ENCODE measurements at regions not wholly inside any gene's neighbourhood (a gene's known extent, or its start where the extent isn't known, plus 50 kb on each side); places are given as distances from the start of the nearest gene placed in this dataset.
"Not testable (repeated sequence)": the region's sequence is repeated elsewhere in the genome, so short reads cannot be mapped to it uniquely, and the experiment has no call there.

GRCh38 chr20:33908336-33908735 lies 85.4 kb upstream of the RALY start:
- no peak for DNase-seq (ENCODE audit: low read depth)

GRCh38 chr20:33908868-33909267 lies 84.8 kb upstream of the RALY start:
- DNase-seq (ENCODE audit: low read depth), result no peak

GRCh38 chr20:33909331-33909921 lies 84.3 kb upstream of the RALY start:
- no peak for DNase-seq (ENCODE audit: low read depth)

GRCh38 chr20:33910056-33910455 lies 83.7 kb upstream of the RALY start:
- DNase-seq (ENCODE audit: low read depth), result no peak

GRCh38 chr20:33910529-33911327 lies 83.0 kb upstream of the RALY start:
- DNase-seq (ENCODE audit: low read depth), result no peak

GRCh38 chr20:33914919-33915318 lies 78.8 kb upstream of the RALY start:
- DNase-seq (ENCODE audit: low read depth), result no peak

- DNase-seq (ENCODE audit: low read depth), result peak; percentile 18
Observed at GRCh38 chr20:33915726-33916331, 77.9 kb upstream of the RALY start.

- no peak for DNase-seq (ENCODE audit: low read depth)
Observed at GRCh38 chr20:33916768-33917167, 76.9 kb upstream of the RALY start.

- DNase-seq (ENCODE audit: low read depth), result no peak
Observed at GRCh38 chr20:33917831-33918525, 75.7 kb upstream of the RALY start.

- no peak for DNase-seq (ENCODE audit: low read depth)
Observed at GRCh38 chr20:33918662-33919061, 75.0 kb upstream of the RALY start.

GRCh38 chr20:33919653-33920052 lies 74.1 kb upstream of the RALY start:
- no peak for DNase-seq (ENCODE audit: low read depth)

- no peak for DNase-seq (ENCODE audit: low read depth)
Observed at GRCh38 chr20:33922224-33922623, 71.5 kb upstream of the RALY start.

- DNase-seq (ENCODE audit: low read depth), result no peak
Observed at GRCh38 chr20:33923740-33924139, 70.0 kb upstream of the RALY start.

- no peak for DNase-seq (ENCODE audit: low read depth)
Observed at GRCh38 chr20:33925867-33926266, 67.8 kb upstream of the RALY start.

- DNase-seq (ENCODE audit: low read depth), result no peak
Observed at GRCh38 chr20:33926425-33926824, 67.3 kb upstream of the RALY start.

GRCh38 chr20:33927724-33928123 lies 66.0 kb upstream of the RALY start:
- DNase-seq (ENCODE audit: low read depth), result no peak

- DNase-seq (ENCODE audit: low read depth), result no peak
Observed at GRCh38 chr20:33929917-33930316, 63.8 kb upstream of the RALY start.

GRCh38 chr20:33933469-33933909 lies 60.2 kb upstream of the RALY start:
- DNase-seq (ENCODE audit: low read depth), result peak; percentile 17

- no peak for DNase-seq (ENCODE audit: low read depth)
Observed at GRCh38 chr20:33936656-33937055, 57.1 kb upstream of the RALY start.

GRCh38 chr20:33939031-33939430 lies 54.7 kb upstream of the RALY start:
- DNase-seq (ENCODE audit: low read depth), result not testable (repeated sequence)

- DNase-seq (ENCODE audit: low read depth), result no peak
Observed at GRCh38 chr20:33940666-33941065, 53.0 kb upstream of the RALY start.
